Panc1 (cell line): ENCODE measurements at regions not wholly inside any gene's neighbourhood (a gene's known extent, or its start where the extent isn't known, plus 50 kb on each side); places are given as distances from the start of the nearest gene placed in this dataset.

Experiments
- ATAC-seq: fragments of 200-7000 bp; cut with Tn5 transposase; 2 replicates; pipeline ENCODE4 v1.9.1; 2020; ENCODE audit warnings: mild to moderate bottlenecking, moderate library complexity
- BruUV-seq: library from RNA; stranded (reverse); fragments of 400-500 nt; replicated peaks from 2 replicates; lab custom pipeline; 2021; lab: Mats Ljungman, UMichigan
- CTCF ChIA-PET: fragments of 300-600 bp; sonication (Branson Sonifier 250); formaldehyde crosslinking; loops from one replicate; lab custom pipeline; 2022; ENCODE audit warnings: antibody characterized with exemption; lab: Charles Lee
- POLR2A ChIA-PET: fragments of 300-600 bp; sonication (Branson Sonifier 250); formaldehyde crosslinking; loops from one replicate; lab custom pipeline; 2022; ENCODE audit warnings: antibody characterized with exemption; lab: Charles Lee
- DNase-seq: peaks from one replicate; pipeline ENCODE4 v3.0.0-alpha.2; 2010; ENCODE audit warnings: low read depth, low spot score
- H3K27ac ChIP-seq: 2 replicates; pipeline ENCODE4 v1.5.1; 2011; ENCODE audit warnings: mild to moderate bottlenecking, low read length, inconsistent platforms
- H3K27me3 ChIP-seq: fragments of 200-500 bp; sonication (Bioruptor generic); 2 replicates; pipeline ENCODE4 v1.6.0; 2014; ENCODE audit warnings: low read length, inconsistent platforms; ENCODE audit not compliant: control insufficient read depth, insufficient read depth
- H3K36me3 ChIP-seq: fragments of 200-500 bp; sonication (Bioruptor generic); 2 replicates; pipeline ENCODE4 v1.5.1; 2014; ENCODE audit warnings: inconsistent platforms, mild to moderate bottlenecking, low read length, moderate library complexity; ENCODE audit not compliant: control insufficient read depth, insufficient read depth
- H3K4me1 ChIP-seq: 2 replicates; pipeline ENCODE4 v1.5.1; 2011; ENCODE audit warnings: inconsistent platforms, mild to moderate bottlenecking, low read length, moderate library complexity; ENCODE audit not compliant: control insufficient read depth, insufficient read depth
- H3K4me3 ChIP-seq, 2 experiments: 2 replicates each; pipeline ENCODE4 v1.5.1; 2011 to 2012; ENCODE audit warnings: low read depth in 2 of 2, low read length in 2 of 2, mild to moderate bottlenecking in 2 of 2, inconsistent platforms in 1 of 2, moderate library complexity in 1 of 2
- H3K9me3 ChIP-seq: fragments of 200-500 bp; sonication (Bioruptor generic); 2 replicates; pipeline ENCODE4 v1.5.1; 2014; ENCODE audit warnings: low read depth, mild to moderate bottlenecking, inconsistent platforms, low read length, moderate library complexity; ENCODE audit not compliant: control insufficient read depth, insufficient read depth
- CTCF ChIP-seq: fragments of 450-650 bp; IDR thresholded peaks from 2 replicates; pipeline ENCODE4 v1.5.1; 2017; ENCODE audit warnings: mild to moderate bottlenecking
- POLR2AphosphoS5 ChIP-seq: IDR thresholded peaks from 2 replicates; pipeline ENCODE4 v1.6.1; 2012; ENCODE audit warnings: mild to moderate bottlenecking, low read depth, low read length, moderate library complexity
- REST ChIP-seq, 2 experiments: IDR thresholded peaks; 2 replicates each; pipeline ENCODE4 v1.6.1; 2011 to 2012; ENCODE audit warnings: low read depth in 2 of 2, control low read depth in 1 of 2, low read length in 1 of 2, mild to moderate bottlenecking in 1 of 2, moderate library complexity in 1 of 2; ENCODE audit not compliant: insufficient read depth in 1 of 2
- SIN3A ChIP-seq: IDR thresholded peaks from 2 replicates; pipeline ENCODE4 v1.6.1; 2012; ENCODE audit warnings: low read depth, mild to moderate bottlenecking, low read length, moderate library complexity, borderline replicate concordance; ENCODE audit not compliant: insufficient read depth
- TCF7L2 ChIP-seq: IDR thresholded peaks from 2 replicates; pipeline ENCODE4 v1.6.1; 2011; ENCODE audit warnings: mild to moderate bottlenecking, low read depth, low read length, inconsistent platforms
- in situ Hi-C: cut with HindIII; loops from 2 replicates; pipeline ENCODE4 v1.10.0; 2016; ENCODE audit warnings: low sequenced_read_pairs, low pct_unique_long_range_greater_than_20kb
- intact Hi-C: fragments of 100-400 bp; cut with micrococcal nuclease; formaldehyde crosslinking; loops from one replicate; pipeline ENCODE4 v1.10.0; 2022; ENCODE audit not compliant: unreplicated experiment

GRCh38 chr11:122253589-122254231 lies 137.7 kb upstream of the BLID start:
- DNase-seq (no peak), ATAC-seq (no peak)
- no peak for TF ChIP-seq REST (IDR thresholded peaks at IDR 0.05; ENCODE audit: insufficient read depth in 1 of 2, low read depth in 2 of 2, low read length in 1 of 2)
- no peak for TF ChIP-seq TCF7L2
- TF ChIP-seq SIN3A = no peak
- TF ChIP-seq CTCF = no peak
- H3K36me3 ChIP-seq = no peaks in the 10 kb centered on the region
- peaks cover 2% of the 10 kb centered on the region; the same call in 1 of the 2 replicates for H3K27me3 ChIP-seq
- no peaks in the 10 kb centered on the region for H3K9me3 ChIP-seq
- CTCF ChIA-PET = no interaction called here
- no peak overlapping the region for H3K4me3 ChIP-seq
- no peak overlapping the region for H3K27ac ChIP-seq
- in situ Hi-C loops (no loop called here), intact Hi-C loops (no loop called here)
- POLR2A ChIA-PET = interaction anchor here (0.6 kb wide), 1 partner anchor 24 kb away, joined by 5 read pairs; no protein-coding TSS in a partner anchor
- BruUV-seq = no TSS peak
- H3K4me1 ChIP-seq = no peaks in the 10 kb centered on the region

GRCh38 chr11:122248939-122249338 lies 132.9 kb upstream of the BLID start:
- no peak for ATAC-seq
- H3K9me3 ChIP-seq = no peaks in the 10 kb centered on the region
- no TSS peak for BruUV-seq
- H3K27me3 ChIP-seq = no peaks in the 10 kb centered on the region
- H3K4me3 ChIP-seq = no peak overlapping the region
- TF ChIP-seq SIN3A = no peak
- no peak for TF ChIP-seq REST (IDR thresholded peaks at IDR 0.05; ENCODE audit: insufficient read depth in 1 of 2, low read depth in 2 of 2, low read length in 1 of 2)
- no peak for TF ChIP-seq POLR2AphosphoS5
- TF ChIP-seq CTCF = no peak
- TF ChIP-seq TCF7L2 = no peak
- H3K36me3 ChIP-seq = no peaks in the 10 kb centered on the region
- no peak for DNase-seq
- no peaks in the 10 kb centered on the region for H3K4me1 ChIP-seq
- in situ Hi-C loops (no loop called here), intact Hi-C loops (no loop called here)
- ChIA-PET CTCF (no interaction called here), POLR2A (no interaction called here)
- H3K27ac ChIP-seq = no peak overlapping the region
